Gastrocnemius medialis (tissue), 4 donors: ENCODE measurements at regions not wholly inside any gene's neighbourhood (a gene's known extent, or its start where the extent isn't known, plus 50 kb on each side); places are given as distances from the start of the nearest gene placed in this dataset.

Experiments used
- POLR2A ChIP-seq, 2 donors: fragments of 450-650 bp; IDR thresholded peaks; one replicate each; pipeline ENCODE4 v1.6.1; 2017; ENCODE audit warnings: antibody characterized with exemption in 2 of 2, mild to moderate bottlenecking in 2 of 2, moderate library complexity in 2 of 2
- TF ChIP-seq, protein P1 (sequence below), 5 experiments: fragments of 450-650 bp in 3 of 5; fragments of 200-600 bp in 2 of 5; sonication (generic) in 2 of 5; IDR thresholded peaks in 4 of 5; conservative IDR thresholded peaks in 1 of 5; 1 replicate in 4 of 5; 2 replicates in 1 of 5; pipeline ENCODE4 v1.5.1; 2016 to 2019; ENCODE audit warnings: antibody characterized with exemption in 5 of 5, mild to moderate bottlenecking in 3 of 5, moderate library complexity in 3 of 5

DNA sequence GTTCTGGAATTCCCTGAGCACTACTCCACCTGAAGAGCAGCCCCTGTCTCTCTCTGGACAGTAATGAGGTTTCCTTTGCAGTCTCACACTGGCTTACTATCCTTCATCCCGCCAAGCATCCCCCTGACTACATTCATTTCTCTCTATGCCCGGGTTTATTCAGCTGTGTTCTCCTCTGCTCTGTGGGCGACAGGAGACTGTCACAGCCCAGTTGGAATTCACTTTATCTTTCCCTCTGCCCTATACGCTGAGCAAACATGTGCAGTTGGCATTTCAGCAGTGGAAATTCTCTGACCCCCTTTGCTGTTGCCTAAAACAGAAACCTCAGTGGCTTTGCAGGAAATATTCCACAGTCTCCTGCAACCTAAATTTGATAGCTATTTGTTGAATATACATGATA, 83.5 kb upstream of the MAX start:
- TF ChIP-seq, protein P1, sequence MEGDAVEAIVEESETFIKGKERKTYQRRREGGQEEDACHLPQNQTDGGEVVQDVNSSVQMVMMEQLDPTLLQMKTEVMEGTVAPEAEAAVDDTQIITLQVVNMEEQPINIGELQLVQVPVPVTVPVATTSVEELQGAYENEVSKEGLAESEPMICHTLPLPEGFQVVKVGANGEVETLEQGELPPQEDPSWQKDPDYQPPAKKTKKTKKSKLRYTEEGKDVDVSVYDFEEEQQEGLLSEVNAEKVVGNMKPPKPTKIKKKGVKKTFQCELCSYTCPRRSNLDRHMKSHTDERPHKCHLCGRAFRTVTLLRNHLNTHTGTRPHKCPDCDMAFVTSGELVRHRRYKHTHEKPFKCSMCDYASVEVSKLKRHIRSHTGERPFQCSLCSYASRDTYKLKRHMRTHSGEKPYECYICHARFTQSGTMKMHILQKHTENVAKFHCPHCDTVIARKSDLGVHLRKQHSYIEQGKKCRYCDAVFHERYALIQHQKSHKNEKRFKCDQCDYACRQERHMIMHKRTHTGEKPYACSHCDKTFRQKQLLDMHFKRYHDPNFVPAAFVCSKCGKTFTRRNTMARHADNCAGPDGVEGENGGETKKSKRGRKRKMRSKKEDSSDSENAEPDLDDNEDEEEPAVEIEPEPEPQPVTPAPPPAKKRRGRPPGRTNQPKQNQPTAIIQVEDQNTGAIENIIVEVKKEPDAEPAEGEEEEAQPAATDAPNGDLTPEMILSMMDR (IDR thresholded peaks at IDR 0.05 in 4 of 5, conservative IDR thresholded peaks at IDR 0.05 in 1 of 5), result no peak
- no peak for TF ChIP-seq POLR2A (IDR thresholded peaks at IDR 0.05)
